ENCODE measurements at regions not wholly inside any gene's neighbourhood (a gene's known extent, or its start where the extent isn't known, plus 50 kb on each side); places are given as distances from the start of the nearest gene placed in this dataset.

- TF ChIP-seq ZNF592 (IDR thresholded peaks at IDR 0.05) (no peak), SMARCA5 (IDR thresholded peaks at IDR 0.05) (no peak), RCOR1 (conservative IDR thresholded peaks at IDR 0.05; ENCODE audit: low read depth, low read length) (no peak), NR2C1 (IDR thresholded peaks at IDR 0.05) (no peak), BRCA1 (IDR thresholded peaks at IDR 0.05; ENCODE audit: low read depth, low read length) (no peak), PKNOX1 (IDR thresholded peaks at IDR 0.05) (no peak), PML (IDR thresholded peaks at IDR 0.05; ENCODE audit: low read length) (no peak), ZBED1 (IDR thresholded peaks at IDR 0.05; ENCODE audit: borderline replicate concordance) (no peak)
These were observed 353.9 kb downstream of the CDH2 start (continued) for GRCh38 chr18:27823053-27823452.

GRCh38 chr18:27808683-27809082, 368.2 kb downstream of the CDH2 start:
- Histone ChIP-seq H3K79me2 (ENCODE audit: control insufficient read depth, insufficient read depth, low read length) (no peaks in the 10 kb centered on the region), H2AFZ (ENCODE audit: control insufficient read depth, low read depth, low read length) (no peak overlapping the region), H3K4me1 (ENCODE audit: control insufficient read depth, insufficient read depth, low read length) (no peaks in the 10 kb centered on the region), H3K36me3 (ENCODE audit: control insufficient read depth in 2 of 2, insufficient read depth in 2 of 2, low read length in 1 of 2) (no peaks in the 10 kb centered on the region), H4K20me1 (ENCODE audit: control insufficient read depth, insufficient read depth) (no peaks in the 10 kb centered on the region), H3K4me2 (ENCODE audit: control insufficient read depth, insufficient read depth) (no peak overlapping the region), H3K4me3 (no peak overlapping the region), H3K27me3 (replicated peaks in 1 of 2; ENCODE audit: control insufficient read depth in 2 of 2, insufficient read depth in 2 of 2, low read length in 1 of 2) (no peaks in the 10 kb centered on the region), H3K9ac (ENCODE audit: control insufficient read depth, insufficient read depth, low read length) (no peak overlapping the region), H3K27ac (ENCODE audit: control insufficient read depth, insufficient read depth) (no peak overlapping the region), H3K9me3 (replicated peaks; ENCODE audit: control insufficient read depth, insufficient read depth, low read length) (no peaks in the 10 kb centered on the region)
- FAIRE-seq: no peak
- ChIA-PET POLR2A (no interaction called here), SMC1A (ENCODE audit: uncharacterized antibody, unreplicated experiment) (no interaction called here), CTCF (no interaction called here), RAD21 (ENCODE audit: unreplicated experiment) (no interaction called here)
- no peak for DNase-seq (ENCODE audit: low read depth, low spot score)
- ATAC-seq: no peak
- no TSS peak for BruUV-seq (replicated peaks)
- 0% methylated on average over 1 of the region's 1 CpG for WGBS (ENCODE audit: insufficient coverage, insufficient replicate concordance, low lambda C conversion rate, missing lambda C conversion rate)
- intact Hi-C loops (cut with micrococcal nuclease; ENCODE audit: unreplicated experiment) (loop anchor here (10.0 kb wide), 1 partner anchor 54 kb away; no protein-coding TSS in a partner anchor), in situ Hi-C loops (cut with MboI) (no loop called here)
- TF ChIP-seq POLR2AphosphoS5 (IDR thresholded peaks at IDR 0.05; ENCODE audit: low read length) (no peak), LARP7 (IDR thresholded peaks at IDR 0.05) (no peak), CREM (IDR thresholded peaks at IDR 0.05; ENCODE audit: low read depth) (no peak), MLLT1 (IDR thresholded peaks at IDR 0.05) (no peak), POLR2AphosphoS2 (IDR thresholded peaks at IDR 0.05; ENCODE audit: low read depth, low read length) (no peak), E2F8 (IDR thresholded peaks at IDR 0.05; ENCODE audit: low read depth, partially characterized antibody) (no peak)

Data from GM12878 (cell line).